B cell (primary cell): ENCODE measurements at regions not wholly inside any gene's neighbourhood (a gene's known extent, or its start where the extent isn't known, plus 50 kb on each side); places are given as distances from the start of the nearest gene placed in this dataset.
"Not testable (repeated sequence)": the region's sequence is repeated elsewhere in the genome, so short reads cannot be mapped to it uniquely, and the experiment has no call there.

Experiments used
- ATAC-seq: fragments of 200-7000 bp; cut with Tn5 transposase; one replicate; pipeline ENCODE4 v1.10.0; 2021; ENCODE audit warnings: low read depth, mild to moderate bottlenecking, moderate number of reproducible peaks, moderate library complexity
- CTCF ChIA-PET: fragments of 350-600 bp; sonication (Branson Sonifier 250); formaldehyde crosslinking; loops from one replicate; lab custom pipeline; 2021; ENCODE audit warnings: antibody characterized with exemption, inconsistent platforms; lab: Charles Lee
- POLR2A ChIA-PET: fragments of 350-600 bp; sonication (Branson Sonifier 250); formaldehyde crosslinking; loops from one replicate; lab custom pipeline; 2021; ENCODE audit warnings: antibody characterized with exemption; lab: Charles Lee
- DNase-seq: peaks from one replicate; pipeline ENCODE4 v3.0.0; 2013
- H2AFZ ChIP-seq: 2 replicates; pipeline ENCODE4 v1.6.1; 2012; ENCODE audit warnings: mild to moderate bottlenecking, low read depth, low read length; ENCODE audit not compliant: insufficient read depth, poor library complexity, severe bottlenecking
- H3K27ac ChIP-seq, 2 donors: 1 replicate in 1 of 2; 2 replicates in 1 of 2; pipeline ENCODE4 v1.5.1; 2012 to 2013; ENCODE audit warnings: low read length in 2 of 2, mild to moderate bottlenecking in 2 of 2, moderate library complexity in 1 of 2
- H3K27me3 ChIP-seq, 4 experiments: fragments of 200-600 bp in 1 of 4; sonication (generic) in 1 of 4; replicated peaks in 1 of 4; 1 replicate in 2 of 4; 2 replicates in 2 of 4; pipeline versions ENCODE4 v1.6.1 to v1.7.0; 2013 to 2016; ENCODE audit warnings: low read length in 3 of 4, mild to moderate bottlenecking in 2 of 4, mixed read lengths in 1 of 4, moderate library complexity in 1 of 4; ENCODE audit not compliant: insufficient read depth in 4 of 4, control insufficient read depth in 3 of 4; ENCODE audit errors: control extremely low read depth in 1 of 4
- H3K36me3 ChIP-seq, 2 experiments: replicated peaks in 1 of 2; 1 replicate in 1 of 2; 2 replicates in 1 of 2; pipeline versions ENCODE4 v1.6.1 to v1.7.1; 2013; ENCODE audit warnings: low read length in 1 of 2; ENCODE audit not compliant: insufficient read depth in 2 of 2, control insufficient read depth in 1 of 2; ENCODE audit errors: control extremely low read depth in 1 of 2, extremely low read depth in 1 of 2
- H3K4me1 ChIP-seq, 2 donors: fragments of 200-600 bp in 1 of 2; sonication (generic) in 1 of 2; 1 replicate in 1 of 2; 2 replicates in 1 of 2; pipeline versions ENCODE4 v1.5.1 to v1.6.1; 2013 to 2017; ENCODE audit warnings: low read length in 2 of 2; ENCODE audit not compliant: control insufficient read depth in 2 of 2, insufficient read depth in 2 of 2
- H3K4me2 ChIP-seq: replicated peaks from 2 replicates; pipeline ENCODE3; 2012; ENCODE audit warnings: mild to moderate bottlenecking, low read depth, low read length; ENCODE audit not compliant: poor library complexity, severe bottlenecking
- H3K4me3 ChIP-seq, 5 experiments: fragments of 200-600 bp in 1 of 5; sonication (generic) in 1 of 5; 1 replicate in 3 of 5; 2 replicates in 2 of 5; pipeline versions ENCODE4 v1.5.1 to v1.7.0; 2011 to 2016; ENCODE audit warnings: low read length in 4 of 5, mild to moderate bottlenecking in 4 of 5, low read depth in 2 of 5, control low read depth in 1 of 5, moderate library complexity in 1 of 5; ENCODE audit not compliant: insufficient read depth in 1 of 5; ENCODE audit errors: control extremely low read depth in 1 of 5, extremely low read depth in 1 of 5
- H3K79me2 ChIP-seq: fragments of 200-600 bp; sonication (generic); one replicate; pipeline ENCODE4 v1.6.0; 2016; ENCODE audit warnings: low read length; ENCODE audit not compliant: control insufficient read depth, insufficient read depth
- H3K9ac ChIP-seq: fragments of 200-600 bp; sonication (generic); 2 replicates; pipeline ENCODE4 v1.6.1; 2017; ENCODE audit warnings: mild to moderate bottlenecking, low read length, moderate library complexity
- H3K9me3 ChIP-seq, 3 donors: one replicate each; pipeline versions ENCODE4 v1.6.1 to v1.7.1; 2013; ENCODE audit warnings: low read length in 2 of 3; ENCODE audit not compliant: control insufficient read depth in 2 of 3, insufficient read depth in 1 of 3; ENCODE audit errors: control extremely low read depth in 1 of 3
- H4K20me1 ChIP-seq: 2 replicates; pipeline ENCODE4 v1.6.0; 2012; ENCODE audit warnings: mild to moderate bottlenecking, low read length; ENCODE audit not compliant: insufficient read depth, control insufficient read depth, poor library complexity, severe bottlenecking
- H3K27ac Mint-ChIP-seq: one replicate; pipeline ENCODE4 v1.8.0; 2021; ENCODE audit warnings: mixed read lengths
- H3K27me3 Mint-ChIP-seq: one replicate; pipeline ENCODE4 v1.8.0; 2021; ENCODE audit warnings: mixed read lengths
- H3K4me1 Mint-ChIP-seq: one replicate; pipeline ENCODE4 v1.8.0; 2021; ENCODE audit warnings: mixed read lengths
- H3K4me3 Mint-ChIP-seq: one replicate; pipeline ENCODE4 v1.8.0; 2021; ENCODE audit warnings: mixed read lengths
- H3K9me3 Mint-ChIP-seq: one replicate; pipeline ENCODE4 v1.8.0; 2022; ENCODE audit warnings: mixed read lengths; ENCODE audit not compliant: insufficient read depth
- EZH2 ChIP-seq: IDR thresholded peaks from 2 replicates; pipeline ENCODE4 v1.6.1; 2012; ENCODE audit warnings: borderline replicate concordance, low read depth, mild to moderate bottlenecking, moderate library complexity, low read length; ENCODE audit not compliant: insufficient read depth, poor library complexity, severe bottlenecking
- WGBS: methylation state at CpG from one replicate; pipeline ENCODE4 v1.1.5; 2013; ENCODE audit warnings: missing lambda C conversion rate; ENCODE audit not compliant: insufficient coverage; 5-methylcytosine and 5-hydroxymethylcytosine counted together
- intact Hi-C: fragments of 100-400 bp; cut with micrococcal nuclease; formaldehyde crosslinking; loops from one replicate; pipeline ENCODE4 v1.10.0; 2022
- TF ChIP-seq, protein P1 (sequence below): fragments of 200-600 bp; IDR thresholded peaks from one replicate; pipeline ENCODE4 v1.8.0; 2022; ENCODE audit warnings: antibody characterized with exemption, mild to moderate bottlenecking

DNA sequence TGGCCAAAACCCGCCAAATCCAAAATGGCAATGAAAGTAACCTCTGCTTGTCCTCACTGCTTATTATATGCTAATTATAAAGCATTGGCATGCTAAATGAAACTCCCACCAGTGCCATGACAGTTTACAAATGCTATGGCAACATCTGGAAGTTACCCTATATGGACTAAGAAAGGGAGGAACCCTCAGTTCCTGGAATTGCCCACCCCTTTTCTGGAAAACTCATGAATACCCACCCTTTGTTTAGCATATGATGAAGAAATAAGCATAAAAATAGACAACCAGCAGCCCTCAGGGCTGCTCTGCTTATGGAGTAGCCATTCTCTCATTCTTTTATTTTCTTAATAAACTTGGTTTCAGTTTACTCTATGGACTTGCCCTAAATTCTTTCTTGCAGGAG is 269.8 kb downstream of the OLFM4 start:
- ChIA-PET CTCF (no interaction called here), POLR2A (no interaction called here)
- no CpG with 5 or more reads among the region's 1 CpG for WGBS
- no peaks in the 10 kb centered on the region for H3K27me3 ChIP-seq
- no peak overlapping the region for H3K4me2 ChIP-seq
- no peak overlapping the region for H2AFZ ChIP-seq
- H3K9me3 Mint-ChIP-seq = peaks cover 2% of the 10 kb centered on the region
- H3K27me3 Mint-ChIP-seq = no peaks in the 10 kb centered on the region
- no peaks in the 10 kb centered on the region for H4K20me1 ChIP-seq
- no peak for TF ChIP-seq EZH2
- TF ChIP-seq, protein P1, sequence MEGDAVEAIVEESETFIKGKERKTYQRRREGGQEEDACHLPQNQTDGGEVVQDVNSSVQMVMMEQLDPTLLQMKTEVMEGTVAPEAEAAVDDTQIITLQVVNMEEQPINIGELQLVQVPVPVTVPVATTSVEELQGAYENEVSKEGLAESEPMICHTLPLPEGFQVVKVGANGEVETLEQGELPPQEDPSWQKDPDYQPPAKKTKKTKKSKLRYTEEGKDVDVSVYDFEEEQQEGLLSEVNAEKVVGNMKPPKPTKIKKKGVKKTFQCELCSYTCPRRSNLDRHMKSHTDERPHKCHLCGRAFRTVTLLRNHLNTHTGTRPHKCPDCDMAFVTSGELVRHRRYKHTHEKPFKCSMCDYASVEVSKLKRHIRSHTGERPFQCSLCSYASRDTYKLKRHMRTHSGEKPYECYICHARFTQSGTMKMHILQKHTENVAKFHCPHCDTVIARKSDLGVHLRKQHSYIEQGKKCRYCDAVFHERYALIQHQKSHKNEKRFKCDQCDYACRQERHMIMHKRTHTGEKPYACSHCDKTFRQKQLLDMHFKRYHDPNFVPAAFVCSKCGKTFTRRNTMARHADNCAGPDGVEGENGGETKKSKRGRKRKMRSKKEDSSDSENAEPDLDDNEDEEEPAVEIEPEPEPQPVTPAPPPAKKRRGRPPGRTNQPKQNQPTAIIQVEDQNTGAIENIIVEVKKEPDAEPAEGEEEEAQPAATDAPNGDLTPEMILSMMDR = no peak
- H3K9ac ChIP-seq = no peak overlapping the region
- no peaks in the 10 kb centered on the region for H3K79me2 ChIP-seq
- H3K4me3 ChIP-seq = no peak overlapping the region
- no peak for ATAC-seq
- H3K4me1 Mint-ChIP-seq = no peaks in the 10 kb centered on the region
- no peaks in the 10 kb centered on the region for H3K4me1 ChIP-seq
- H3K9me3 ChIP-seq = no peaks in the 10 kb centered on the region
- H3K36me3 ChIP-seq = no peaks in the 10 kb centered on the region
- H3K4me3 Mint-ChIP-seq = no peak overlapping the region
- intact Hi-C loops = no loop called here
- no peak for DNase-seq
- H3K27ac Mint-ChIP-seq = no peak overlapping the region
- no peak overlapping the region for H3K27ac ChIP-seq

- no peaks in the 10 kb centered on the region for H3K27me3 Mint-ChIP-seq
- H3K4me1 Mint-ChIP-seq = no peaks in the 10 kb centered on the region
- WGBS = 20% methylated on average over 2 of the region's 3 CpGs
- intact Hi-C loops = no loop called here
- Histone ChIP-seq H3K79me2 (no peaks in the 10 kb centered on the region), H3K4me2 (no peak overlapping the region), H4K20me1 (no peaks in the 10 kb centered on the region), H3K9ac (no peak overlapping the region), H3K4me1 (no peaks in the 10 kb centered on the region), H3K27me3 (no peaks in the 10 kb centered on the region), H3K36me3 (no peaks in the 10 kb centered on the region), H3K9me3 (no peaks in the 10 kb centered on the region), H3K27ac (no peak overlapping the region), H3K4me3 (no peak overlapping the region), H2AFZ (no peak overlapping the region)
- TF ChIP-seq EZH2 = no peak
- TF ChIP-seq, protein P1 = no peak
- ATAC-seq (no peak), DNase-seq (no peak)
- ChIA-PET CTCF (no interaction called here), POLR2A (no interaction called here)
- no peak overlapping the region for H3K4me3 Mint-ChIP-seq
- H3K27ac Mint-ChIP-seq = no peak overlapping the region
- no peaks in the 10 kb centered on the region for H3K9me3 Mint-ChIP-seq
Measured at GRCh38 chr13:53301449-53301848, 272.8 kb downstream of the OLFM4 start.

- not testable (repeated sequence) for H2AFZ ChIP-seq
Measured at GRCh38 chr13:53305419-53305818, 276.8 kb downstream of the OLFM4 start.

More at GRCh38 chr13:53305419-53305818, 276.8 kb downstream of the OLFM4 start:
- intact Hi-C loops, H3K4me1 Mint-ChIP-seq, H3K4me1 ChIP-seq, H3K4me2 ChIP-seq, ATAC-seq, H3K27me3 ChIP-seq, H3K9me3 Mint-ChIP-seq, H3K27ac ChIP-seq, H4K20me1 ChIP-seq, CTCF ChIA-PET, H3K9me3 ChIP-seq, H3K4me3 Mint-ChIP-seq, H3K79me2 ChIP-seq, POLR2A ChIA-PET, H3K4me3 ChIP-seq, DNase-seq, H3K9ac ChIP-seq, H3K27ac Mint-ChIP-seq, H3K27me3 Mint-ChIP-seq, H3K36me3 ChIP-seq: not testable (repeated sequence)
- no CpG with 5 or more reads among the region's 1 CpG for WGBS
